ENCODE measurements at regions not wholly inside any gene's neighbourhood (a gene's known extent, or its start where the extent isn't known, plus 50 kb on each side); places are given as distances from the start of the nearest gene placed in this dataset.
"Not testable (repeated sequence)": the region's sequence is repeated elsewhere in the genome, so short reads cannot be mapped to it uniquely, and the experiment has no call there.

DNA sequence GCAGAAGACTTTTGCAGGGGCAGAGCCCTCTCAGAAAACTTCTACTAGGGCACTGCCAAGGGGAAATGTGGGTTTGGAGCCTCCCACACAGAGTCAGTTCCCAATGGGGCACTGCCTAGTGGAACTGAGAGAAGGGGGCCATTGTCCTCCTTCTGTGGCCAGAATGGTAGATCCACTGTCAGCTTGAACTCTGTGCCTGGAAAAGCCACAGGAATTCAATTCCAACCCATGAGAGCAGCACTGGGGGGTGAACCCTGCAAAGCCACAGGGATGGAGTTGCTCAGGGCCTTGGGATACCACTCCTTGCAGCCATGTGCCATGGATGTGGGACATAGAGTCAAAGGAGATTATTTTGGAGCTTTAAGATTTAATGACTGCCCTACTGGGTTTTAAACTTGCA lies 262.2 kb upstream of the SEMA3C start:
- no peak for DNase-seq

GRCh38 chr7:81180573-81180972 lies 261.7 kb upstream of the SEMA3C start:
- DNase-seq = no peak

DNA sequence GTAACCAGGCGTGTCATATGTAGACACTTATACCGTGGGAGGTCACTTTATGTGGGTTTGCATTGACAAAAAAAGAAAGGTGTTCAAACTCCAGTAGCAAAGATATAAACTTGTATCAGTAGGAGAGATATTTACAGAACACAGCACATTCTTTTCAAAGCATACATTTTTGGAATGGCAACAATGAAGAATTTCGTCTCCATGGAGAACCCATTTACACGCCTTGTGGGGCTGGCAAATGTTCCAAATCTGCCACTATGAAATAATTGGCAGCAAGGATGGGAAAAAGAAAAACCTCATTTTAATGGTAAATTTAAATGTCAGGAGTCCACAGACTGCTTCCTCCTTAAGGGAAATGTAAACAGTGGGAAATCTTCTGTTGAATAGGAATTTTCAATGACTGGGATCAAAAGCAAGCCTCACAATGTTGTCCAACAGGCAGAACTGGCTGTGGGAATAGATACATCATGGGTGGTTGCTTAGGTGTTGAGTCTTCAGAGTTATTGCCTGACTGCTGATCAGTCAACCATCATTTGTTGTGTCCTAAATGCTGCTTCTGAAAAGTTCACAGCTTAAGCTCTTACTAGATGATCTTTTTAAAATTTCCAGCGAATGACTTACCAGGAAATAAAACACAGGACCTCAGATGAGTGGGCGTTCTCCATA lies 256.6 kb upstream of the SEMA3C start:
- DNase-seq = no peak

DNA sequence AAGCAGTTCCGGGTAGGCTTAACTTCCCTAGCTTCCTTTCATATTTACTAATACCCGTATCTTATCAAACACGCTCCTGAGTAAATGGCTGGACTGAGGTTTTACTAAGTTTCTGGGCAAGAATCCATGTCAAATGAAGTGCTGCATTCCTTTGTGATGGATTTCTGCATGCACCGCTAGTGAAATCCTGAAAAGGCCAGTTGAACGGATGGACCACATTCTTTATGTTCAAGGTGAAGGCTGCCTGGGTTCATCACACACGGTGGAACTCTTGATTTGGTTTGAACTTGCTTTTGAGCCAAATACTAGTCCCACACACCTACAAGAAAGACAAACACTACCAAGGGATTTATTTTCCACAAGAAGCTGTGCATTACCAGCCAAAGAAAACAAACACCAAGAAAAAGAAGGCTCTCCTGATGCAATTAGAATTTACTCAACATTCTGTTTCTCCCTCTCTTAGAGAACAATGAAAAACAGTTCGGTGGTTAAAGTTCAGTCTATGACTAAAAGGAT lies 255.0 kb upstream of the SEMA3C start:
- DNase-seq = peak; percentile 18

GRCh38 chr7:81170291-81170690 lies 251.4 kb upstream of the SEMA3C start:
- DNase-seq = no peak

- no peak for DNase-seq
Observed at GRCh38 chr7:81167934-81168333, 249.1 kb upstream of the SEMA3C start.

DNA sequence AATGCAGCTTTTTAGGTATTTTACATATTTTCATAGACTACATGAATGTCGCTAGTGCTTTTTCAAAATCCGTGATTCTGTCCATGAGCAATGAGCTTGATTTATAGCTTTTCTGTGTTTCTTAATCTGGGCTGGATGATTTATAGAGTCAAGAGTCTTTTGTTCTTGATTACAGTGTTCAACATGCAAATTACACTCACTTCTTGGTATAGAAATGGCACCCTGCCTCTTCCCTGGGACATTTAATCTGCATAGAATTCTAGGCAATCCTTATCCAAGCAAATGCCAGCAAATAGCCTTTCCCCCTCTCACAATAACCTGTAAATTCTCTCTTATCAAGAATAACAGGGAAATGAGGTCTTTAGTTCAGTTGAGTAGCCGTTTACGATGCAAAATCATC lies 246.2 kb upstream of the SEMA3C start:
- no peak for DNase-seq

- no peak for DNase-seq
Observed at GRCh38 chr7:81162771-81163525, 244.1 kb upstream of the SEMA3C start.

DNA sequence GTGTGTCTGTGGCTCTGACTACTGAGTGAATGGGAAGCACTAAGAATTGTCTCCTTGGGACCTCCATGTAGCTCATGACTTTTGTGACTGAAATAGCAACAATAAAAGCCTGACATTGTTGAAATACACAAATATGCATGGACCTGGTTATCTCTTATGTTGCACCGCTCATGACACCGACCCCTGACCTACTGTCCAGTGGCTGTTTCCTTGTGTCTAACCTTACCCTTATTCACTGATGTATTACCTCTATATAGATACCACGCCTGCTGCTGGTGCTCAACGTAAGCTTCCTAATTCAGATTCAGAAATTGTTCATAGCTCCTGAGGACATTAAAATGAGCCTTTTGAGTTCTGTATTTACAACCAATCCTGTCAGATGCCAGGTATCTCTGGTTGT lies 243.4 kb upstream of the SEMA3C start:
- no peak for DNase-seq

- no peak for DNase-seq
Observed at GRCh38 chr7:81161451-81162075, 242.7 kb upstream of the SEMA3C start.

- no peak for DNase-seq
Observed at GRCh38 chr7:81159402-81159801, 240.6 kb upstream of the SEMA3C start.

DNA sequence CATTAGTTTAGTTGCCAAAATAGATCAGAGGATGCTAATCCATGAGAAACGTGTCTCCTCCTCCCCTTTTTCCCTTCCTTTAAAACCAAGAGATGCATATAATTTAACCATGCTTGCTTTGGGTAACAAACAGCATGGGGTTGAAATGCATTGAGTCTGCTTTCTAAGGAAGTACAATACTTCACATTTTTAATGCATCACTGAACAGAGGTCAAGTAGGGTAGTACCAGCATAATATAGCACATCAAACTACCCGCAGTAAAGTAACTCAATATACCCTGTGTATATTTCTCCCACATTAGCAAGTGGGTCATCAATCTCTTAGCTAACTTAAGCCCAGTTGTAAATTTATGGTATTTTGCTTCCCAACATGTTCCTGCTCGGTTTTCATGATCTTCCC lies 239.3 kb upstream of the SEMA3C start:
- DNase-seq = no peak

GRCh38 chr7:81155654-81156373 lies 237.0 kb upstream of the SEMA3C start:
- DNase-seq = peak; percentile 3

DNA sequence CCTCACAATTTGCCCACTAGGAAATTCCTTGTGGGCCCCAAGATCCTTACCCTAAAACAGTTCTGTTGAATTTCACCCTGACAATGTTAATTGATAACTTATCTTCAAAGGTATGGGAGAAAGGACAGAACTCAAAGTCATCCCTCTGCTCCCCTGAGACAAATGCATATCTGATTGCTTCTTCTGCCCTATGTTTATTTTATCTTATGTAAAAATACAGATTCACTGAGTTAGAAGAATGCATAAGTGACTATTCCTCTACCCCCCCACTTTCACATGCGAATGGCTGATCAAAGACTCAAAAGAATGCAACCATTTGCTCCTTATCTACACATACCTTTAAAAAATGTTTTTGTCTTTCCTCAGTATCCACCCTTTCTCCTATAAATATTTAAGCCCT lies 235.7 kb upstream of the SEMA3C start:
- no peak for DNase-seq

DNA sequence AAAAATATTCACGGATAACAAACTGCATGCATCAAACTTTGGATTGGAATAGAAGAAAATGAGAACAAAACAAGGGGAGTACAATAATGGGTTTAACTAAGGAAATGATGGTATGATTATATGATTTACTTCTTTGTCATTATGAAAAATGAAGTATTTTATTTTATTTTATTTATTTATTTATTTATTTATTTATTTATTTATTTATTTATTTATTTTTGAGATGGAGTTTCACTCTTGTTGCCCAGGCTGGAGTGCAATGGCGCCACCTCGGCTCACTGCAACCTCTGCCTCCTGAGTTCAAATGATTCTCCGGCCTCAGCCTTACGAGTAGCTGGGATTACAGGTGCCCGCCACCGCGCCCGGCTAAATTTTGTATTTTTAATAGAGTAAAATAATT lies 234.1 kb upstream of the SEMA3C start:
- DNase-seq = not testable (repeated sequence)

DNA sequence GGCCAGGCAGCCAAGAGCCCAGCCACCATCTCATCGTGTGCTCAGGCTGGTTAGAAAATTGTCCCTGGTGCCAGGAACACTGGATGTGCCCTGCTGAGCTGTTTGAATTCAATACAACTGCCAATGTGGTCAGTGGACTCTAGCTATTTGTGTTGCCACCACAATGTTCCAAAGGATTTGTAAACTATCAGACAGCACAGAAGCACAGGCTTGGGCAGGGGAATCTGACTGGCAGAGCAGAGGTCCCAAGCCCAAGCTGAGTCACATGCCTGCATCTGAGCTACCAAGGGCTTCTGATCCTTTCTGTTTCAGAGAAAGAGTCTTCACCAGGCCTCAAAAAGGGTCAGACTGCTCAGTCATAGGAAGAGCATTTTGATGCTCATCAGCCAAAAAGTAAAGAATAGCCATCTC lies 232.1 kb upstream of the SEMA3C start:
- DNase-seq = no peak

- DNase-seq = no peak
Observed at GRCh38 chr7:81143856-81144255, 225.0 kb upstream of the SEMA3C start.

DNA sequence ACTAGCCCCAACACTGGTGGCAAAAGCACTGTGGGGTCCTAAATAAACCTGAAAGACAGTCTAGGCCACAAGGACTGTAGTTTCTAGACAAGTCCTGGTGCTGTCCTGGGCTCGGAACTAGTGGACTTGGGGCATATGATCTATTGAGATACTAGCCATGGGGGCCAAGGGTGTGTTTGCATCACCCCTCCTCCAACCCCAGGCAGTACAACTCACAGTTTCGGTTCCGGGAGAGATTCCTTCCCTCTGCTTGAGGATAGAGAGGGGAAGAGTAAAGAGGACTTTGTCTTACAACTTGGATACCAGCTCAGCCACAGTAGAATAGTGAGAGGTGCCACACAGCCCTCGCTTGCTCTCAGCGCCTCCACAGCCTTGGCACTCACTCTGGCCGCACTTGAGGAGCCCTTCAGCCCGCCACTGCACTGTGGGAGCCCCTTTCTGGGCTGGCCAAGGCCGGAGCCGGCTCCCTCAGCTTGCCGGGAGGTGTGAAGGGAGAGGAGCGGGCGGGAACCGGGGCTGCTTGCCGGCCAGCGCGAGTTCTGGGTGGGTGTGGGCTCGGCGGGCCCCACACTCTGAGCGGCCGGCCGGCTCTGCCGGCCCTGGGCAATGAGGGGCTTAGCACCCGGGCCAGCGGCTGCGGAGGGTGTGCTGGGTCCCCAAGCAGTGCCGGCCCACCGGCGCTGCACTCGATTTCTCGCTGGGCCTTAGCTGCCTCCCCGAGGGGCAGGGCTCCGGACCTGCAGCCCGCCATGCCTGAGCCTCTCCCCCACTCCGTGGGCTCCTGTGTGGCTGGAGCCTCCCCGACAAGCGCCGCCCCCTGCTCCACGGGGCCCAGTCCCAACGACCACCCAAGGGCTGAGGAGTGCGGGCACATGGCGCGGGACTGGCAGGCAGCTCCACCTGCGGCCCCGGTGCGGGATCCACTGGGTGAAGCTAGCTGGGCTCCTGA lies 222.7 kb upstream of the SEMA3C start:
- not testable (repeated sequence) for DNase-seq

- DNase-seq = peak; percentile 36
Observed at GRCh38 chr7:81140775-81141174, 221.9 kb upstream of the SEMA3C start.

DNA sequence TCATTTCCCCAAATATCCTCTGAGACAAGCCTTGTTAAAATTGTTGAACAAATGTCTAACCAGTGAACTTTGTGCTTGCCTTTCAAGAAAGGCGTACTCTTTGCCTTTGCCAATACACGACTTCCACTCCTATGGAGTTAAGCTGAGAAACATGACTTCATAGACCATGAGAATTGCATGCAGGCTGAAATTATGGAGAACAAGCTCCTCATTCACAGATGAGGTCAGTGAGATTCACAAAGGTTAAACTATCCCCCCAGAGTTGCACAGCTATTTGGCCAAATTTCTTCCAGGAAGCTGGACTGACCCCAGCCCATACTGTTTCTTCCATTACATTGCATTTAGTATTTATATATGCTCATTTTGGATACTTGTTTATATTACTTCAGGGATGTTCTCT lies 221.4 kb upstream of the SEMA3C start:
- DNase-seq = peak; percentile 86

DNA sequence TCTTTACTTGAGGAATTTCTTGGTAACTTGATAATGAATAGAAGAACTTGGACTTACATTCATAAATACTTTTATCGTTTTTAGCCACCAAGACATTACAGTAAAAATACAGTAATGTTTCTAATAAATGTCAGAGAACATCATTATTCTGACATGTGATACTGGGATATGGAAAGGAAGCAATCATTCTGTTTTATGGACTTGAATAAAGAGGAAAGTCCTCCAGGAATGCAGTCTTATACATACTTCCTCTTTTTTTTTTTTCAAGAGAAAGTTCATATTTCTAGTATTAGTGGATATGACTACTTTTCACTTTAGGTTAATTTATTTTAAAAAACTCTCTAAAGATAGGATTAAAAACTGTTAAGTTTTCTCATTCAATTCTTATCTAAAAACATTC lies 220.0 kb upstream of the SEMA3C start:
- DNase-seq = no peak

- no peak for DNase-seq
Observed at GRCh38 chr7:81135324-81135723, 216.5 kb upstream of the SEMA3C start.

Measured in skin of body (tissue), 1 donor.